ENCODE measurements at regions not wholly inside any gene's neighbourhood (a gene's known extent, or its start where the extent isn't known, plus 50 kb on each side); places are given as distances from the start of the nearest gene placed in this dataset.

GRCh38 chr5:36492984-36493654, 113.3 kb upstream of the SLC1A3 start:
- TF ChIP-seq CTCF (IDR thresholded peaks at IDR 0.05) (no peak), POLR2A (IDR thresholded peaks at IDR 0.05) (no peak)

Measured in suprapubic skin (tissue), 3 donors.